ENCODE measurements at regions not wholly inside any gene's neighbourhood (a gene's known extent, or its start where the extent isn't known, plus 50 kb on each side); places are given as distances from the start of the nearest gene placed in this dataset.

DNA sequence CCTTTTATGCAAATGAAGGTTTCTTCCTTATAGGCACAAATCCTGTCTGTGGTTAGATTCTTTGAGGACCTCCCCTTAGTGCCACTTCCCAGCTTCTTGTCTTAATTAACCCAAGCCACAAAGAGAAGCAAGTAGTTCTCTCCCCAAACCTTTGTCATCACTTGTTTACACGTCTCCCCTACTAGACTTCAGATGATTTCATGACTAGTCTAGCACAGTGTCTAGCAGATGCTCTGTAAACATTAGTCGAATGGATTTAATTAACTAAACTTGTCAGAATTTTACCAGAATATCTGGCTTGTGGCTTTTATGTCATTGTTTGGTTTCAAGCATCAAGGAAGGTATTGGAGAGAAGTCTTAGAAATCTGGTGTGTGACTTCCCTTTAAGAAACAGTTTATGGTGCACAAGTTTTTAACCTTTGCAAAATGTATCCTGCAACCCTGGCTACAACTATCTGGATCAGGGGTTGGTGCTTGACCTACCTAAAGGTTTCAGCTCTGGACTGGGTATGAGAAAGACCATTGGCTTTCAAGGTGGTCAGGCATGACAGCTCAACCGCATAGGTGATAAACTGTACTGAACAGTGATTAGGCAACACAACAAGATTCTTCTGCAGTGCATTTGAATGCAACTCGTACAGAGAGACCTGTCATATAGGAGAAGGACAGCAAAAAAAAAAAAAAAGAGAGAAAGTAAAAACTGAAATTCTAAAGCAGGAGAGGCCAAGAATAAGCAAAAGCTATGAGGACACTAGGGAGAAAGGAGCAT is 93.2 kb upstream of the CCDC150 start:
- no peak for TF ChIP-seq CTCF (IDR thresholded peaks at IDR 0.05)
- TF ChIP-seq EZH2 (IDR thresholded peaks at IDR 0.05; ENCODE audit: borderline replicate concordance, insufficient read depth, low read depth, low read length, poor library complexity, severe bottlenecking): no peak
